ENCODE measurements at regions not wholly inside any gene's neighbourhood (a gene's known extent, or its start where the extent isn't known, plus 50 kb on each side); places are given as distances from the start of the nearest gene placed in this dataset.

DNA sequence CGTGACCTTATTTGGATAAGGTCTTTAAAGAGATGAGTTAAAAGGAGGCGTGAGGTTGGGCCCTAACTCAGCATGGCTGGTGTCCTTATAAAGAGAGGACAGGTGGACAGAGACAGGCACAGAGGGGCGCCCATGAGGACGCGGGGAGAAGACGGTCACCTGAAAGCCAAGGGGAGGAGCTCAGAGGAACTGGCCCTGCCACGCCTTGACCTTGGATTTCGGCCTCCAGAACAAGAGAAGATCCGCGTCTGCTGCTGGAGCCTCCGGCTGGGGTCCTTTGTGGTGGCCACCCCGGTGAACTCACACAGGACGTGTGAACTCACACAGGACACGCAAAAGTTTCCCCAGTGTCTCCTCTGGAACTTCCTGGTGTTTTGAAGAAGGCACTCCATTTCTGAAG, 122.7 kb downstream of the SIK1 start:
- H3K4me3 ChIP-seq (ENCODE audit: low read depth in 1 of 2, low read length in 1 of 2) = no peak overlapping the region
- no peak overlapping the region for H3K27ac ChIP-seq
- TF ChIP-seq, protein P1, sequence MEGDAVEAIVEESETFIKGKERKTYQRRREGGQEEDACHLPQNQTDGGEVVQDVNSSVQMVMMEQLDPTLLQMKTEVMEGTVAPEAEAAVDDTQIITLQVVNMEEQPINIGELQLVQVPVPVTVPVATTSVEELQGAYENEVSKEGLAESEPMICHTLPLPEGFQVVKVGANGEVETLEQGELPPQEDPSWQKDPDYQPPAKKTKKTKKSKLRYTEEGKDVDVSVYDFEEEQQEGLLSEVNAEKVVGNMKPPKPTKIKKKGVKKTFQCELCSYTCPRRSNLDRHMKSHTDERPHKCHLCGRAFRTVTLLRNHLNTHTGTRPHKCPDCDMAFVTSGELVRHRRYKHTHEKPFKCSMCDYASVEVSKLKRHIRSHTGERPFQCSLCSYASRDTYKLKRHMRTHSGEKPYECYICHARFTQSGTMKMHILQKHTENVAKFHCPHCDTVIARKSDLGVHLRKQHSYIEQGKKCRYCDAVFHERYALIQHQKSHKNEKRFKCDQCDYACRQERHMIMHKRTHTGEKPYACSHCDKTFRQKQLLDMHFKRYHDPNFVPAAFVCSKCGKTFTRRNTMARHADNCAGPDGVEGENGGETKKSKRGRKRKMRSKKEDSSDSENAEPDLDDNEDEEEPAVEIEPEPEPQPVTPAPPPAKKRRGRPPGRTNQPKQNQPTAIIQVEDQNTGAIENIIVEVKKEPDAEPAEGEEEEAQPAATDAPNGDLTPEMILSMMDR (IDR thresholded peaks at IDR 0.05) = no peak
- H3K36me3 ChIP-seq = no peaks in the 10 kb centered on the region
- no peaks in the 10 kb centered on the region for H3K4me1 ChIP-seq (ENCODE audit: control insufficient read depth in 1 of 2, insufficient read depth in 1 of 2, low read depth in 1 of 2, low read length in 1 of 2)
- H3K9me3 ChIP-seq = no peaks in the 10 kb centered on the region
- no peaks in the 10 kb centered on the region for H3K27me3 ChIP-seq

DNA sequence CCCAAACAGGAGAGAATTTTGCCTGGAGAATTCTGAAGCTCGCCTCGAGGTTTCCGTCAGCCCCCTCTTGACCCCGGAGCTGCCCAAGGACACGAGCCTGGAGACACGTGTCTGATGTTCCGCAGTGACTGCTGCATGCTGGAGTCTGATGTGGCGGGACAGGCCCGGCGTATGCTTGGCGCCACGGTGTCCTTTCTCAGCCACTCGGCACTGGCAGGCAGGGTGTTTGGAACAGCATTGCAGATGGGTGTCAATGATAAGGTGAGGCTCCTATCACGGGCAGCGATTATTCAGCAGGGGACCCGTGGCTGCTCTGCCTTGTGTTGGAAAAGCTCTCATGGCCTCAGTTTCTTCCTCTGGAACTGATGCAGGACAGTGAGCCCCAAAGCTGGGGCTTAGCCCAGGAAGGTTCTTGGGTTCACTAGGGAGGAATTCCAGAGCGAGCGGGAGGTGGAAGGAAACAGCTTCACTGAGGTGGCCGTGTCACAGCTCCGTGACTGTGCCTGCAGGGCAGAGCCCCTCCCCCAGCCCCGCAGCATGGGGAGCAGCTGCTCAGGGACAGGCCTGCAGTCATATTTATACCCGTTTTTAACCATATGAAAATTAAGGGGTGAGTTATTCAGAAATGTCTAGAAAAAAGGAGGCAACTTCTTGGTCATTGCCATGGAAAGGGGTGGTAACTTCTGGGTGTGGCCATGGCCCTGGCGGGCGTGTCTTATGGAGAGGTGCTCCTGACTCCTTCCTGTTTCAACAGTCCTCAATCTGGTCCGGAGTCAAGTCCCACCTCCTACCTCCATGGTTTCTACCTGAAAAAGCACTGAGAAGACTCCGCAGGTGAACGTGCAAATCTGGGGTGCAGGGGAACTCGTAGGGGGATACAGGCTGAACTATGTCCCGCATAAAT, 123.4 kb downstream of the SIK1 start:
- TF ChIP-seq, protein P1 (IDR thresholded peaks at IDR 0.05) = no peak
- Histone ChIP-seq H3K9me3 (no peaks in the 10 kb centered on the region), H3K36me3 (no peaks in the 10 kb centered on the region), H3K4me3 (ENCODE audit: low read depth in 1 of 2, low read length in 1 of 2) (no peak overlapping the region), H3K27me3 (no peaks in the 10 kb centered on the region), H3K27ac (no peak overlapping the region), H3K4me1 (ENCODE audit: control insufficient read depth in 1 of 2, insufficient read depth in 1 of 2, low read depth in 1 of 2, low read length in 1 of 2) (no peaks in the 10 kb centered on the region)

DNA sequence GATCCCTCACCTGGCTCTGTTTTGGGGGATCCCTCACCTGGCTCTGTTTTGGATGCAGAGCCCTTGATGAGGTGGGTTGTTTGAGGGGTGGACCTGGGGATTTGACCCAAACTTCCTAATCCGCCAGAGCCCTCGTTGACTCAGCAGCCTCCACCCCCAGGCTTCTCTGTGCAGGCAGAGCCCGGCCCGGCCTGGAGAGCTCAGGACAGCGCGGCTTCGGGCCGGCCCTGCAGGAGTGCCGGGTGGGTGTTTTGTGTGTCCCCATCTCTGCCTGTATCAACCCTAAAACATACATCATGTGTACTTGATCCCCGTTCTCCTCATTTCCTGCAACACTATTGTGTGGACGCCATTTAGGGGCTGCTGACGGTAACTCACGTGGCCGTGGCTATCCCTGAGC, 124.2 kb downstream of the SIK1 start:
- no peaks in the 10 kb centered on the region for H3K36me3 ChIP-seq
- H3K27ac ChIP-seq = no peak overlapping the region
- no peaks in the 10 kb centered on the region for H3K4me1 ChIP-seq (ENCODE audit: control insufficient read depth in 1 of 2, insufficient read depth in 1 of 2, low read depth in 1 of 2, low read length in 1 of 2)
- no peak overlapping the region for H3K4me3 ChIP-seq (ENCODE audit: low read depth in 1 of 2, low read length in 1 of 2)
- no peaks in the 10 kb centered on the region for H3K27me3 ChIP-seq
- TF ChIP-seq, protein P1 (IDR thresholded peaks at IDR 0.05) = no peak
- no peaks in the 10 kb centered on the region for H3K9me3 ChIP-seq

DNA sequence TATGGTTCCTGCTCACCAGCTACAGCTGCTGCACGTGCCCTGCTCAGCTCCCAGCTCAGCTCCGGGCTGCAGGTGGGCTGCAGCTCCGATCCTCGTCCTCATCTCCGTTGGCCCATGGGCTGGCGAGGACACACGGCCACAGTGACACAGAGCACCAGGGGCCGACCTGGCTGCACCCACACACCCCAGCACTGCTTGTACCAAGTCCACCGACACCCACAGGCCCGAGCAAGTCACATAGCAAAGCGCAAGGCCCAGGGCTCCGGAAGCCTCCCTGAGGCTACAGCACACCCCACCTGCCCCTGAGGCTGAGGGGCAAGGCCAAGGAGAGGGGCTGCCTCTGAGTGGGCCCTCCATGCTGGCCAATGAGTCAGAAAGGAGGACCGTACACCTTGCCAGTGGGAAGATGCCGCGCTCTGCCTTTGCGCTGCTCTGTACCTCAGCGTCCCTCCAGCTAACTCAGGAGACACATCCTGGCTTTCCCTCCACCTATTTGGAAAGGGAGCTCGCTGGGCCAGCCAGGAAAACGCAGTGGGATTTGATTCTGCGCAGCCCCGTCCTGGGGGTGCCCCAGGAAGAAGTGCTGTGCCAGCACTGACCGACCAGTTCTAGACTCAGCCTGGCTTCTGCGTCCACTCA, 124.8 kb downstream of the SIK1 start:
- no peaks in the 10 kb centered on the region for H3K9me3 ChIP-seq
- H3K36me3 ChIP-seq = no peaks in the 10 kb centered on the region
- H3K4me1 ChIP-seq (ENCODE audit: control insufficient read depth in 1 of 2, insufficient read depth in 1 of 2, low read depth in 1 of 2, low read length in 1 of 2) = no peaks in the 10 kb centered on the region
- TF ChIP-seq, protein P1 (IDR thresholded peaks at IDR 0.05) = no peak
- no peak overlapping the region for H3K27ac ChIP-seq
- H3K27me3 ChIP-seq = no peaks in the 10 kb centered on the region
- H3K4me3 ChIP-seq (ENCODE audit: low read depth in 1 of 2, low read length in 1 of 2) = no peak overlapping the region

DNA sequence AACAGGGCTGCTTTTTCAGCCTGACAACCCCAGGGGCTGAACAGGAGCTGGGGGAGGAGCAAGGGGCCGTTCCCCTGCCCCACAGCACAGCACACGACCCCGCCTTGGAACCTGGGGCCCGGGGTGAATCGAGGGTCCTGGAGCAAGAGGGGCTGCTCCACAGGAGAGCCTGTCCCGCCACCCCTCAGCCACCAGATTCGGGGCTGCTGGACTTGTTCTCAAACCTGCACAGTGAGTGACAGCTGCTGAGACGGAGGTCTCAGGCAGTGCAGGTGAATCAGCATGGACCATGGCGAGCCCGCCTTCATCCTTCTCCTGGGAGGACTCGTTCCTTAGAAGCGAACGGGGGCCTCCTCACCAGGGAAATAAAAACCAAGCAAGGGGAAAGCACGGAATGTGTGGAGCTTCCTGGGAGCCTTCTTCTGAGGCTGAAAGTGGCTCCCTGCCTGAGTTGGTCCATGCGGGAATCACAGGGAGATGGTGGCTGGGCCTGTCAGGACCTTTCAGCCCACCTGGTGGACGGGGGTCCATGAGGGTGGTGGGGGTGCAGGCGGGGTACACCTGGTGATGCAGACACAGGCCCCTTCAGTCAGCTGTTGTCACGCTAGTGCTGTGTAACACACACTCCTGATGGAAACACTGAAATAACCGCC, 125.4 kb downstream of the SIK1 start:
- no peak overlapping the region for H3K27ac ChIP-seq
- no peak overlapping the region for H3K4me3 ChIP-seq (ENCODE audit: low read depth in 1 of 2, low read length in 1 of 2)
- no peaks in the 10 kb centered on the region for H3K4me1 ChIP-seq (ENCODE audit: control insufficient read depth in 1 of 2, insufficient read depth in 1 of 2, low read depth in 1 of 2, low read length in 1 of 2)
- H3K9me3 ChIP-seq = no peaks in the 10 kb centered on the region
- H3K36me3 ChIP-seq = no peaks in the 10 kb centered on the region
- no peaks in the 10 kb centered on the region for H3K27me3 ChIP-seq
- TF ChIP-seq, protein P1 (IDR thresholded peaks at IDR 0.05) = no peak

All from neutrophil (primary cell).